CD14-positive monocyte (primary cell): ENCODE measurements at regions not wholly inside any gene's neighbourhood (a gene's known extent, or its start where the extent isn't known, plus 50 kb on each side); places are given as distances from the start of the nearest gene placed in this dataset.
A peak's percentile ranks its signal among the peaks of the same experiment; 100 is the strongest.

Experiments used
- DNase-seq, 3 donors: peaks; one replicate each; pipeline ENCODE4 v3.0.0-alpha.2; 2011 to 2022
- H2AFZ ChIP-seq: 2 replicates; pipeline ENCODE4 v1.6.0; 2012; ENCODE audit warnings: mild to moderate bottlenecking, low read depth, low read length, inconsistent platforms; ENCODE audit not compliant: insufficient read depth, poor library complexity, severe bottlenecking
- H3K27ac ChIP-seq, 2 donors: 1 replicate in 1 of 2; 2 replicates in 1 of 2; pipeline ENCODE4 v1.5.1; 2012 to 2013; ENCODE audit warnings: low read length in 2 of 2, control low read depth in 1 of 2, inconsistent platforms in 1 of 2, low read depth in 1 of 2, mild to moderate bottlenecking in 1 of 2
- H3K27me3 ChIP-seq, 2 donors: one replicate each; pipeline versions ENCODE4 v1.6.0 to v1.6.1; 2011 to 2013; ENCODE audit warnings: low read length in 2 of 2; ENCODE audit not compliant: control insufficient read depth in 2 of 2, insufficient read depth in 2 of 2
- H3K36me3 ChIP-seq, 2 donors: replicated peaks in 1 of 2; 1 replicate in 1 of 2; 2 replicates in 1 of 2; pipeline versions ENCODE4 v1.5.1 to v1.6.1; 2012 to 2013; ENCODE audit warnings: low read length in 2 of 2, control low read depth in 1 of 2, inconsistent platforms in 1 of 2, mild to moderate bottlenecking in 1 of 2; ENCODE audit not compliant: insufficient read depth in 2 of 2, control insufficient read depth in 1 of 2
- H3K4me1 ChIP-seq, 2 donors: 1 replicate in 1 of 2; 2 replicates in 1 of 2; pipeline versions ENCODE4 v1.5.1 to v1.6.1; 2012 to 2013; ENCODE audit warnings: low read length in 2 of 2, control low read depth in 1 of 2, inconsistent platforms in 1 of 2, mild to moderate bottlenecking in 1 of 2, moderate library complexity in 1 of 2; ENCODE audit not compliant: insufficient read depth in 2 of 2, control insufficient read depth in 1 of 2
- H3K4me2 ChIP-seq: replicated peaks from 2 replicates; pipeline ENCODE3; 2012; ENCODE audit warnings: low read length, moderate library complexity, mild to moderate bottlenecking; ENCODE audit not compliant: poor library complexity, severe bottlenecking; ENCODE audit errors: extremely low read depth
- H3K4me3 ChIP-seq, 3 experiments: fragments of 200-600 bp in 1 of 3; sonication (generic) in 1 of 3; replicated peaks in 1 of 3; 1 replicate in 2 of 3; 2 replicates in 1 of 3; pipeline ENCODE4 v1.5.1; 2011 to 2013; ENCODE audit warnings: low read length in 3 of 3, mild to moderate bottlenecking in 3 of 3, control low read depth in 2 of 3, low read depth in 2 of 3, inconsistent platforms in 1 of 3, moderate library complexity in 1 of 3
- H3K79me2 ChIP-seq: 2 replicates; pipeline ENCODE4 v1.6.0; 2012; ENCODE audit warnings: mild to moderate bottlenecking, control low read depth, inconsistent platforms, low read length, moderate library complexity; ENCODE audit not compliant: insufficient read depth
- H3K9ac ChIP-seq: 2 replicates; pipeline ENCODE4 v1.6.0; 2017; ENCODE audit warnings: low read length, mild to moderate bottlenecking; ENCODE audit not compliant: insufficient read depth, poor library complexity, severe bottlenecking
- H3K9me3 ChIP-seq, 2 donors: replicated peaks in 1 of 2; 1 replicate in 1 of 2; 2 replicates in 1 of 2; pipeline versions ENCODE4 v1.5.1 to v1.6.1; 2012 to 2013; ENCODE audit warnings: low read length in 2 of 2, control low read depth in 1 of 2; ENCODE audit not compliant: control insufficient read depth in 1 of 2, insufficient read depth in 1 of 2
- H4K20me1 ChIP-seq: 2 replicates; pipeline ENCODE4 v1.6.0; 2012; ENCODE audit warnings: mild to moderate bottlenecking, low read length, control low read depth, moderate library complexity; ENCODE audit not compliant: insufficient read depth
- H3K27ac Mint-ChIP-seq, 7 donors: one replicate each; pipeline ENCODE4 v1.8.0; 2020; ENCODE audit warnings: mild to moderate bottlenecking in 7 of 7, mixed read lengths in 7 of 7, moderate library complexity in 6 of 7, inconsistent platforms in 2 of 7
- H3K27me3 Mint-ChIP-seq, 3 donors: one replicate each; pipeline ENCODE4 v1.8.0; 2021 to 2022; ENCODE audit warnings: low read depth in 3 of 3, mild to moderate bottlenecking in 3 of 3, mixed read lengths in 3 of 3, moderate library complexity in 3 of 3, inconsistent platforms in 1 of 3
- H3K36me3 Mint-ChIP-seq, 2 donors: one replicate each; pipeline ENCODE4 v1.8.0; 2020; ENCODE audit warnings: mixed read lengths in 2 of 2, inconsistent platforms in 1 of 2, mild to moderate bottlenecking in 1 of 2
- H3K4me1 Mint-ChIP-seq: one replicate; pipeline ENCODE4 v1.8.0; 2020; ENCODE audit warnings: mild to moderate bottlenecking, mixed read lengths
- H3K4me3 Mint-ChIP-seq, 2 donors: one replicate each; pipeline ENCODE4 v1.8.0; 2020; ENCODE audit warnings: mild to moderate bottlenecking in 2 of 2, mixed read lengths in 2 of 2, moderate library complexity in 1 of 2
- H3K9me3 Mint-ChIP-seq, 7 donors: one replicate each; pipeline ENCODE4 v1.8.0; 2020 to 2022; ENCODE audit warnings: mixed read lengths in 7 of 7, mild to moderate bottlenecking in 6 of 7, moderate library complexity in 6 of 7, inconsistent platforms in 2 of 7
- WGBS: methylation state at CpG from one replicate; pipeline ENCODE4 v1.1.5; 2013; ENCODE audit warnings: missing lambda C conversion rate; ENCODE audit not compliant: insufficient coverage; 5-methylcytosine and 5-hydroxymethylcytosine counted together
- intact Hi-C, 2 donors: fragments of 100-400 bp; cut with micrococcal nuclease; formaldehyde crosslinking; loops; one replicate each; pipeline versions ENCODE4 v1.15.0 to v1.15.1; 2023
- TF ChIP-seq, protein P1 (sequence below): fragments of 200-600 bp; IDR thresholded peaks from one replicate; pipeline ENCODE4 v1.8.0; 2022; ENCODE audit warnings: antibody characterized with exemption, mild to moderate bottlenecking

DNA sequence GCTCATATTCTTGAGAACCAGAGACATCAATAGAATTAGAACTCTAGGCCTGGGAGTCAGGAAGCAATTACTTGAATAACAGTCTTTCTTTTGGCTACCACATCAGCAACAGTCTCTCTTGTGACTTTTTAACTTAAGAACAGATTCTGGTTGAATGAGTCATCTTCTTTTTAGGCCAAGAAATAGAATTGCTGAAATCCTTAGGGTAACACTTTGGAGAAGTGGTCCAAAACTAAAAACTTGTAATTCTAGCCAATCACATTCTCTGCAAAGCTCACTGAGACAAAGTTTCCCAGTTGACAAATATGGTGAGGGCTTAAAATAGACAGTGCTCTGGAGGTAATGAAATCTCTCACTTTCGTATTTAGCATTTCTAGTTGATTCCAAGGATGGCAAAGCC, 238.0 kb downstream of the SHOX2 start:
- Histone ChIP-seq H3K4me2 (no peak overlapping the region), H3K9me3 (no peaks in the 10 kb centered on the region), H4K20me1 (no peaks in the 10 kb centered on the region), H3K4me1 (peaks cover 9 to 20% of the 10 kb centered on the region in 2 donors), H2AFZ (no peak overlapping the region), H3K4me3 (no peak overlapping the region), H3K36me3 (no peaks in the 10 kb centered on the region), H3K27ac (no peak overlapping the region), H3K27me3 (no peaks in the 10 kb centered on the region), H3K79me2 (no peaks in the 10 kb centered on the region), H3K9ac (no peak overlapping the region)
- H3K4me3 Mint-ChIP-seq, result no peak overlapping the region
- intact Hi-C loops, result loop anchor here in 1 of 2 donors (10.0 kb wide), 1 partner anchor 567 kb away; no protein-coding TSS in a partner anchor
- H3K27me3 Mint-ChIP-seq, result peaks cover 0 to under 1% (median 0%) of the 10 kb centered on the region in 3 donors
- H3K9me3 Mint-ChIP-seq, result no peaks in the 10 kb centered on the region
- DNase-seq, result no peak
- TF ChIP-seq, protein P1, sequence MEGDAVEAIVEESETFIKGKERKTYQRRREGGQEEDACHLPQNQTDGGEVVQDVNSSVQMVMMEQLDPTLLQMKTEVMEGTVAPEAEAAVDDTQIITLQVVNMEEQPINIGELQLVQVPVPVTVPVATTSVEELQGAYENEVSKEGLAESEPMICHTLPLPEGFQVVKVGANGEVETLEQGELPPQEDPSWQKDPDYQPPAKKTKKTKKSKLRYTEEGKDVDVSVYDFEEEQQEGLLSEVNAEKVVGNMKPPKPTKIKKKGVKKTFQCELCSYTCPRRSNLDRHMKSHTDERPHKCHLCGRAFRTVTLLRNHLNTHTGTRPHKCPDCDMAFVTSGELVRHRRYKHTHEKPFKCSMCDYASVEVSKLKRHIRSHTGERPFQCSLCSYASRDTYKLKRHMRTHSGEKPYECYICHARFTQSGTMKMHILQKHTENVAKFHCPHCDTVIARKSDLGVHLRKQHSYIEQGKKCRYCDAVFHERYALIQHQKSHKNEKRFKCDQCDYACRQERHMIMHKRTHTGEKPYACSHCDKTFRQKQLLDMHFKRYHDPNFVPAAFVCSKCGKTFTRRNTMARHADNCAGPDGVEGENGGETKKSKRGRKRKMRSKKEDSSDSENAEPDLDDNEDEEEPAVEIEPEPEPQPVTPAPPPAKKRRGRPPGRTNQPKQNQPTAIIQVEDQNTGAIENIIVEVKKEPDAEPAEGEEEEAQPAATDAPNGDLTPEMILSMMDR, result no peak
- no peak overlapping the region for H3K27ac Mint-ChIP-seq
- H3K36me3 Mint-ChIP-seq, result no peaks in the 10 kb centered on the region
- no CpG with 5 or more reads among the region's 1 CpG for WGBS
- peaks cover 12% of the 10 kb centered on the region for H3K4me1 Mint-ChIP-seq

DNA sequence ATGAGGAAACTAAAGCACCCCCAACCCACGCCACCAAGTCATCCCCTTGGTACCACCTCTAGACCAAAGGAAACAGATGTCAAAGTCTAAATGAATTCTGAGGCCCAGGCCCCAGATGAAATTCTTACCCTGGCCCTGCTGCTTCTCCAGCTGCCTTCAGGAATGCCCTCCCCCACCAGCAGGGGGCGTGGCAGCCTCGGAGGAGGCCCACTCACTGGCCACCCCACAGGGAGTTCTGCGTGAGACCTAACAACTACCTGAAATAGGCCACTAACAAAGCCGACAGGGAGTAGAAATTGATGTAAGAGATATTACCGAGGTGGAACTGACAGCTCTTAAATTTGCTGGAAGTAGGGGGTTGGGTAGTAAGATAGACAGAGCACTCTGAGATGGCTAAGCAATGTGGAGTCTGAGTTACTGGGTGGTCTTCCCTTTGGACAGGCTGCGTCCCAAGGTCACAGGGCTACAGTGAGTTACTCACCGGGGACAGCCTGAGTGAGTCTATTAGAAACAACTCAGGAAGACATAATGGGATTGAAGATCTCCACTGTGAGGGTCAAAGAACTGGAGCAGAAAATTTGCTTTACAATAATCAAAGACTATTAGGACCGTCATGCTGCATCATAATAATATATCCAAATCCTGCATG, 240.7 kb downstream of the SHOX2 start:
- Mint-ChIP-seq H3K4me1 (no peaks in the 10 kb centered on the region), H3K4me3 (no peak overlapping the region), H3K9me3 (no peaks in the 10 kb centered on the region), H3K27me3 (peaks cover 2 to 4% (median 3%) of the 10 kb centered on the region in 3 donors), H3K36me3 (no peaks in the 10 kb centered on the region), H3K27ac (no peak overlapping the region)
- TF ChIP-seq, protein P1, result peak; percentile 83
- Histone ChIP-seq H3K27me3 (no peaks in the 10 kb centered on the region), H3K27ac (no peak overlapping the region), H3K4me2 (no peak overlapping the region), H3K4me3 (no peak overlapping the region), H3K36me3 (no peaks in the 10 kb centered on the region), H4K20me1 (no peaks in the 10 kb centered on the region), H3K9me3 (no peaks in the 10 kb centered on the region), H3K4me1 (no peaks in the 10 kb centered on the region), H3K79me2 (no peaks in the 10 kb centered on the region), H2AFZ (no peak overlapping the region), H3K9ac (no peak overlapping the region)
- WGBS, result 59% methylated on average over 3 of the region's 9 CpGs
- DNase-seq, result peak; percentile 2 to 31 (median 10)
- intact Hi-C loops, result loop anchor here in 1 of 2 donors (10.0 kb wide), 1 partner anchor 569 kb away; no protein-coding TSS in a partner anchor
